ENCODE measurements at regions not wholly inside any gene's neighbourhood (a gene's known extent, or its start where the extent isn't known, plus 50 kb on each side); places are given as distances from the start of the nearest gene placed in this dataset.

DNA sequence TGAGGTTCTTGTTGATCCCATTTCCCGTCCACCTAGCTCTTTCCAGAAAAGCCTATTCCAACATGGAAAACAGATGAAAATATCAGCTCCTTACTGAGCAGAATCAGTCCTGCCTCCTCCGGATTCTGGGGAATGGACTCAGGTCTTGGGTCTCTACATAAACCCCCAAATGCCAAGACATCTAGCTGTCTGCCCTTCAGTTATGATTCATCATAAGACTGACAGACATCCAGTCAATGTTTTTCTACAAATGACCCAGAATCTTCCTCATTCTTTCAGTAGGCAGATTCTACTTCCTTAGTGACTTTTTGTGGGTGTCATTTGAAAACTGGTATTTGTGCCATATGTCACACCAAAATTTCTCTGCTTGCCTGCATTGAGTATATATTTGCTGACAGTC lies 103.0 kb upstream of the TGFBR2 start:
- Mint-ChIP-seq H3K9me3 (ENCODE audit: unreplicated experiment) (peaks cover 3% of the 10 kb centered on the region), H3K36me3 (ENCODE audit: unreplicated experiment) (no peaks in the 10 kb centered on the region), H3K27me3 (ENCODE audit: unreplicated experiment) (peaks cover under 1% of the 10 kb centered on the region), H3K4me3 (ENCODE audit: unreplicated experiment) (no peak overlapping the region), H3K27ac (ENCODE audit: unreplicated experiment) (no peak overlapping the region), H3K4me1 (ENCODE audit: low read depth, unreplicated experiment) (peaks cover 11% of the 10 kb centered on the region)
- TF ChIP-seq, protein P1, sequence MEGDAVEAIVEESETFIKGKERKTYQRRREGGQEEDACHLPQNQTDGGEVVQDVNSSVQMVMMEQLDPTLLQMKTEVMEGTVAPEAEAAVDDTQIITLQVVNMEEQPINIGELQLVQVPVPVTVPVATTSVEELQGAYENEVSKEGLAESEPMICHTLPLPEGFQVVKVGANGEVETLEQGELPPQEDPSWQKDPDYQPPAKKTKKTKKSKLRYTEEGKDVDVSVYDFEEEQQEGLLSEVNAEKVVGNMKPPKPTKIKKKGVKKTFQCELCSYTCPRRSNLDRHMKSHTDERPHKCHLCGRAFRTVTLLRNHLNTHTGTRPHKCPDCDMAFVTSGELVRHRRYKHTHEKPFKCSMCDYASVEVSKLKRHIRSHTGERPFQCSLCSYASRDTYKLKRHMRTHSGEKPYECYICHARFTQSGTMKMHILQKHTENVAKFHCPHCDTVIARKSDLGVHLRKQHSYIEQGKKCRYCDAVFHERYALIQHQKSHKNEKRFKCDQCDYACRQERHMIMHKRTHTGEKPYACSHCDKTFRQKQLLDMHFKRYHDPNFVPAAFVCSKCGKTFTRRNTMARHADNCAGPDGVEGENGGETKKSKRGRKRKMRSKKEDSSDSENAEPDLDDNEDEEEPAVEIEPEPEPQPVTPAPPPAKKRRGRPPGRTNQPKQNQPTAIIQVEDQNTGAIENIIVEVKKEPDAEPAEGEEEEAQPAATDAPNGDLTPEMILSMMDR (IDR thresholded peaks at IDR 0.05; ENCODE audit: partially characterized antibody, unreplicated experiment) = no peak
- DNase-seq = no peak

DNA sequence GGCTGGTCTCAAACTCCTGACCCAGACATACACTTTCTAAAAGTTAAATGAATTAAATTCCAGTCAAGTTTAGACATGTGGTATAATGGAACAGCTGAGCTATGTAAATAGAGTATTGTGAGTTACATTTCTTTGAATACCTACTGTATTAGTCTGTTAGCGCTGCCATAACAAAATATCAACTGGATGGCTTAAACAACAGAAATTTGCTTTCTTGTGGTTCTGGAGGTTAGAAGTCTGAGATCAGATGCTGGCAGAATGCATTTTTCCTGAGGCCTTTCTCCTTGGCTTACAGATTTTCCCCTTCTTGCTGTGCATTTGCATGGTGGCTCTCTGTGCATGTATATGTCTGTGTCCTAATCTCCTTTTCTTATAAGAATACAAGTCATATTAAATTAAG lies 101.5 kb upstream of the TGFBR2 start:
- Mint-ChIP-seq H3K4me1 (ENCODE audit: low read depth, unreplicated experiment) (peaks cover 13% of the 10 kb centered on the region), H3K27me3 (ENCODE audit: unreplicated experiment) (peaks cover 1% of the 10 kb centered on the region), H3K27ac (ENCODE audit: unreplicated experiment) (no peak overlapping the region), H3K9me3 (ENCODE audit: unreplicated experiment) (peaks cover 2% of the 10 kb centered on the region), H3K36me3 (ENCODE audit: unreplicated experiment) (no peaks in the 10 kb centered on the region), H3K4me3 (ENCODE audit: unreplicated experiment) (no peak overlapping the region)
- TF ChIP-seq, protein P1 (IDR thresholded peaks at IDR 0.05; ENCODE audit: partially characterized antibody, unreplicated experiment) = no peak
- DNase-seq = no peak

DNA sequence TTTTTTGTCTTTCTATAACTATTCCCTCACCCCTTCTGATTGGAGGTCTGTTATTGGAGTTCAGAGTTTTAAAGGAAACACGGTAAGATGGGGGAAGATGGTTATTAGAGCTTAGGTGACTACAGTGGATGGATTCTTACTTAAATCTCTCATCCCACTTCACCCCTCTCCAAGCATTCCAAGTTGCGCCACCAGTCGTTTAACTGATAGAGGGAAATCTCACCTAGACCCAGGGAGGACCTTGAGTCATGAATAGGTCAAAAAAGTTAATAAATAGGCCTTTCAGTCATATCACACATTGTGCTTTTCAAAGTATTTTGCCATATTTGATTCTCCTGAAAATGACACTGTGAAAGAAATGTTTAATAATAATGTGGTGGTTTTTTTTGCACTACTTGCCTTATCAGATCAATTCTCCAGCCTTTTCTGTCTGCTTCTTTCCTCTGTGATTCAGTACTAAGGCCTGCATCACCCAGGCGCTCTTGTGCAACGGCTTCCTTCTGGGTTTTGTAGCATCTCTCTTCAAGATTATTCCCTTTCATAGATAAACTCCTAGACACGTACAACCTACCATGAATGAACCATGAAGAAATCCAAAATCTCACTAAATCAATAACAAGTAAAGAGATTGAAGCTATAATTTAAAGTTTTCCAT lies 100.4 kb upstream of the TGFBR2 start:
- H3K4me1 Mint-ChIP-seq (ENCODE audit: low read depth, unreplicated experiment) = peaks cover 13% of the 10 kb centered on the region
- H3K9me3 Mint-ChIP-seq (ENCODE audit: unreplicated experiment) = peaks cover 2% of the 10 kb centered on the region
- no peak for DNase-seq
- no peak overlapping the region for H3K27ac Mint-ChIP-seq (ENCODE audit: unreplicated experiment)
- TF ChIP-seq, protein P1 (IDR thresholded peaks at IDR 0.05; ENCODE audit: partially characterized antibody, unreplicated experiment) = no peak
- no peaks in the 10 kb centered on the region for H3K36me3 Mint-ChIP-seq (ENCODE audit: unreplicated experiment)
- no peak overlapping the region for H3K4me3 Mint-ChIP-seq (ENCODE audit: unreplicated experiment)
- peaks cover 1% of the 10 kb centered on the region for H3K27me3 Mint-ChIP-seq (ENCODE audit: unreplicated experiment)

DNA sequence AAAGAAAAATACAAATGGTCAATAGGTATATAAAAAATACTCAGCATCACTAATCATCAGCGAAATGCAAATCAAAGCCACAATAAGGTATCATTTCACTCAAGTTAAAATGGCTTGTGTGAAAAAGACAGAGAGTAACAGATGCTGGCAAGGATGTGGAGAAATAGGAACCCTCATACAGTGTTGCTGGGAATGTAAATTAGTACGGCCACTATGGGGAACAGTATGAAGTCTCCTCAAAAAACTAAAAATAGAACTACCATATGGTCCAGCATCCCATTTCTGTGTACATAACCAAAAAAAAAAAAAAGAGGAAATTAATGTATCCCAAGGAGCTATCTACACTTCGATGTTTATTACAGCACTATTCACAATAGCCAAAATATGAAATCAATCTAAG lies 98.1 kb upstream of the TGFBR2 start:
- Mint-ChIP-seq H3K4me1 (ENCODE audit: low read depth, unreplicated experiment) (peaks cover 13% of the 10 kb centered on the region), H3K27ac (ENCODE audit: unreplicated experiment) (peak overlapping the region; percentile 75), H3K36me3 (ENCODE audit: unreplicated experiment) (no peaks in the 10 kb centered on the region), H3K9me3 (ENCODE audit: unreplicated experiment) (no peaks in the 10 kb centered on the region), H3K27me3 (ENCODE audit: unreplicated experiment) (peaks cover 1% of the 10 kb centered on the region), H3K4me3 (ENCODE audit: unreplicated experiment) (peak overlapping the region; percentile 20)
- DNase-seq = no peak
- TF ChIP-seq, protein P1 (IDR thresholded peaks at IDR 0.05; ENCODE audit: partially characterized antibody, unreplicated experiment) = no peak

DNA sequence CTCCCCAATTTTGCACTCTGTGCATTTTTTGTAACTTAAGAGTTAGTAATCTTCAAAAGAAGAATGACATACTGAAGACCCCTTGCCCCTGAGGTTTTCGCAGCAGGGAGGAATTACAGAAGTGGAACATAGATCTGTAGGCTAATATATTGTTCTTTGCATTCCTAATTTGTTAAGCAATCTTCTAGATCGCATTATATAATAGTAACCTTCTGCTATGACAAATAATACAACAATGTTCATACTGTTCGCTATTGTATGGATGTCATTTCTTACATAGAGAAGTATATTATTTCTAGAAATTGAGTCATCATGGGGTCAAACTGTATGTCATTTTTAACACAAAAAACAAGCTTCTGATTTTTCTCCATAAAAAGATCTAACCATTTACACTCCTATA lies 95.8 kb upstream of the TGFBR2 start:
- Mint-ChIP-seq H3K9me3 (ENCODE audit: unreplicated experiment) (peaks cover 1% of the 10 kb centered on the region), H3K4me3 (ENCODE audit: unreplicated experiment) (no peak overlapping the region), H3K27ac (ENCODE audit: unreplicated experiment) (no peak overlapping the region), H3K4me1 (ENCODE audit: low read depth, unreplicated experiment) (peaks cover 13% of the 10 kb centered on the region), H3K27me3 (ENCODE audit: unreplicated experiment) (peaks cover 1% of the 10 kb centered on the region), H3K36me3 (ENCODE audit: unreplicated experiment) (no peaks in the 10 kb centered on the region)
- TF ChIP-seq, protein P1 (IDR thresholded peaks at IDR 0.05; ENCODE audit: partially characterized antibody, unreplicated experiment) = no peak
- DNase-seq = no peak
